ENCODE measurements at regions not wholly inside any gene's neighbourhood (a gene's known extent, or its start where the extent isn't known, plus 50 kb on each side); places are given as distances from the start of the nearest gene placed in this dataset.

- DNase-seq (ENCODE audit: extremely low read depth, insufficient read length), result no peak
- no peak for TF ChIP-seq CTCF (IDR thresholded peaks at IDR 0.05; ENCODE audit: insufficient read depth, low read length, poor library complexity, severe bottlenecking)
- no peaks in the 10 kb centered on the region for H3K36me3 ChIP-seq (ENCODE audit: control insufficient read depth, insufficient read depth, low read length)
- H3K4me3 ChIP-seq (replicated peaks; ENCODE audit: low read depth, low read length), result no peak overlapping the region
- no peaks in the 10 kb centered on the region for H3K27me3 ChIP-seq (replicated peaks; ENCODE audit: control insufficient read depth, insufficient read depth, low read length)
These were observed 61.9 kb upstream of the AMN1 start for GRCh38 chr12:31790759-31791158.

- DNase-seq (ENCODE audit: extremely low read depth, insufficient read length), result no peak
- Histone ChIP-seq H3K36me3 (ENCODE audit: control insufficient read depth, insufficient read depth, low read length) (no peaks in the 10 kb centered on the region), H3K4me3 (replicated peaks; ENCODE audit: low read depth, low read length) (no peak overlapping the region), H3K27me3 (replicated peaks; ENCODE audit: control insufficient read depth, insufficient read depth, low read length) (no peaks in the 10 kb centered on the region)
- TF ChIP-seq CTCF (IDR thresholded peaks at IDR 0.05; ENCODE audit: insufficient read depth, low read length, poor library complexity, severe bottlenecking), result no peak
These were observed 56.5 kb upstream of the AMN1 start for GRCh38 chr12:31785318-31785717.

GRCh38 chr12:31783996-31784645 lies 55.3 kb upstream of the AMN1 start:
- no peak for TF ChIP-seq CTCF (IDR thresholded peaks at IDR 0.05; ENCODE audit: insufficient read depth, low read length, poor library complexity, severe bottlenecking)
- Histone ChIP-seq H3K27me3 (replicated peaks; ENCODE audit: control insufficient read depth, insufficient read depth, low read length) (no peaks in the 10 kb centered on the region), H3K36me3 (ENCODE audit: control insufficient read depth, insufficient read depth, low read length) (no peaks in the 10 kb centered on the region), H3K4me3 (replicated peaks; ENCODE audit: low read depth, low read length) (no peak overlapping the region)
- no peak for DNase-seq (ENCODE audit: extremely low read depth, insufficient read length)

- Histone ChIP-seq H3K27me3 (replicated peaks; ENCODE audit: control insufficient read depth, insufficient read depth, low read length) (no peaks in the 10 kb centered on the region), H3K36me3 (ENCODE audit: control insufficient read depth, insufficient read depth, low read length) (no peaks in the 10 kb centered on the region), H3K4me3 (replicated peaks; ENCODE audit: low read depth, low read length) (no peak overlapping the region)
- DNase-seq (ENCODE audit: extremely low read depth, insufficient read length), result no peak
- no peak for TF ChIP-seq CTCF (IDR thresholded peaks at IDR 0.05; ENCODE audit: insufficient read depth, low read length, poor library complexity, severe bottlenecking)
These were observed 54.7 kb upstream of the AMN1 start for GRCh38 chr12:31783556-31783955.

- Histone ChIP-seq H3K27me3 (replicated peaks; ENCODE audit: control insufficient read depth, insufficient read depth, low read length) (no peaks in the 10 kb centered on the region), H3K36me3 (ENCODE audit: control insufficient read depth, insufficient read depth, low read length) (no peaks in the 10 kb centered on the region), H3K4me3 (replicated peaks; ENCODE audit: low read depth, low read length) (no peak overlapping the region)
- no peak for TF ChIP-seq CTCF (IDR thresholded peaks at IDR 0.05; ENCODE audit: insufficient read depth, low read length, poor library complexity, severe bottlenecking)
- DNase-seq (ENCODE audit: extremely low read depth, insufficient read length), result no peak
These were observed 53.2 kb upstream of the AMN1 start for GRCh38 chr12:31781894-31782540.

Measured in GM06990 (cell line).